Activated effector memory CD4-positive, alpha-beta T cell treated with anti-CD3 and anti-CD28 coated beads, Interleukin-2, amount 50 U/mL, for 16 hours (primary cell): ENCODE measurements at regions not wholly inside any gene's neighbourhood (a gene's known extent, or its start where the extent isn't known, plus 50 kb on each side); places are given as distances from the start of the nearest gene placed in this dataset.

Source experiments
- DNase-seq: peaks from one replicate; pipeline ENCODE4 v3.0.0-alpha.2; 2020

- DNase-seq = no peak
Observed at GRCh38 chr14:64639340-64639821, 64.8 kb upstream of the PLEKHG3 start.

GRCh38 chr14:64640839-64641238, 63.4 kb upstream of the PLEKHG3 start:
- DNase-seq = no peak

- DNase-seq = no peak
Observed at GRCh38 chr14:64641760-64642159, 62.5 kb upstream of the PLEKHG3 start.

- DNase-seq = no peak
Observed at GRCh38 chr14:64643709-64644108, 60.5 kb upstream of the PLEKHG3 start.

- DNase-seq = no peak
Observed at GRCh38 chr14:64644629-64645028, 59.6 kb upstream of the PLEKHG3 start.

GRCh38 chr14:64645220-64645892, 58.9 kb upstream of the PLEKHG3 start:
- peak; percentile 45 for DNase-seq

- no peak for DNase-seq
Observed at GRCh38 chr14:64646103-64646502, 58.1 kb upstream of the PLEKHG3 start.

- DNase-seq = peak; percentile 49
Observed at GRCh38 chr14:64649383-64649998, 54.7 kb upstream of the PLEKHG3 start.

- DNase-seq = no peak
Observed at GRCh38 chr14:64653900-64654245, 50.4 kb upstream of the PLEKHG3 start.

- peak; percentile 14 for DNase-seq
Observed at GRCh38 chr14:64654246-64654900, 49.9 kb upstream of the PLEKHG3 start.
